Uterus (tissue), 3 donors: ENCODE measurements at regions not wholly inside any gene's neighbourhood (a gene's known extent, or its start where the extent isn't known, plus 50 kb on each side); places are given as distances from the start of the nearest gene placed in this dataset.

Experiments used
- DNase-seq, 2 donors: peaks; one replicate each; pipeline ENCODE4 v3.0.0-alpha.2; 2019 to 2020
- H3K27ac ChIP-seq, 2 donors: fragments of 200-600 bp; sonication (generic); 1 replicate in 1 of 2; 2 replicates in 1 of 2; pipeline ENCODE4 v1.5.1; 2016 to 2018
- H3K27me3 ChIP-seq, 2 donors: fragments of 200-600 bp; sonication (generic); one replicate each; pipeline ENCODE4 v1.5.1; 2018 to 2019; ENCODE audit warnings: control low read depth in 1 of 2
- H3K36me3 ChIP-seq, 2 donors: fragments of 200-600 bp; sonication (generic); one replicate each; pipeline ENCODE4 v1.5.1; 2019; ENCODE audit warnings: control low read depth in 1 of 2
- H3K4me1 ChIP-seq, 2 donors: fragments of 200-600 bp; sonication (generic); one replicate each; pipeline ENCODE4 v1.5.1; 2018 to 2019; ENCODE audit warnings: control low read depth in 1 of 2
- H3K4me3 ChIP-seq, 2 donors: fragments of 200-600 bp; sonication (generic); 1 replicate in 1 of 2; 2 replicates in 1 of 2; pipeline ENCODE4 v1.5.1; 2018 to 2019; ENCODE audit warnings: mild to moderate bottlenecking in 1 of 2
- H3K9me3 ChIP-seq, 2 donors: fragments of 200-600 bp; sonication (generic); one replicate each; pipeline ENCODE4 v1.5.1; 2019; ENCODE audit warnings: control low read depth in 1 of 2
- CTCF ChIP-seq, 4 experiments: fragments of 200-600 bp in 2 of 4; fragments of 450-650 bp in 2 of 4; sonication (generic) in 2 of 4; IDR thresholded peaks; one replicate each; pipeline ENCODE4 v1.5.1; 2016 to 2019; ENCODE audit warnings: antibody characterized with exemption in 4 of 4, mild to moderate bottlenecking in 2 of 4, moderate library complexity in 1 of 4
- POLR2A ChIP-seq, 2 donors: fragments of 450-650 bp; IDR thresholded peaks; one replicate each; pipeline ENCODE4 v1.6.1; 2016; ENCODE audit warnings: antibody characterized with exemption in 2 of 2, mild to moderate bottlenecking in 1 of 2, moderate library complexity in 1 of 2
- intact Hi-C: fragments of 100-400 bp; cut with DNase I; formaldehyde crosslinking; loops from one replicate; pipeline ENCODE4 v1.15.1; 2023; ENCODE audit warnings: low total_unique reads
- donor health status: DM: yes; HTN: yes; CAD: no.

- TF ChIP-seq POLR2A (IDR thresholded peaks at IDR 0.05) (no peak), CTCF (IDR thresholded peaks at IDR 0.05) (no peak)
- Histone ChIP-seq H3K4me3 (no peak overlapping the region), H3K4me1 (no peaks in the 10 kb centered on the region), H3K36me3 (no peaks in the 10 kb centered on the region), H3K27me3 (no peaks in the 10 kb centered on the region), H3K9me3 (no peaks in the 10 kb centered on the region), H3K27ac (no peak overlapping the region)
- DNase-seq, result no peak
- intact Hi-C loops, result no loop called here
These were observed 550.7 kb downstream of the SLC6A15 start for GRCh38 chr12:84361651-84362551.

- Histone ChIP-seq H3K36me3 (no peaks in the 10 kb centered on the region), H3K4me3 (no peak overlapping the region), H3K4me1 (no peaks in the 10 kb centered on the region), H3K27ac (no peak overlapping the region), H3K27me3 (no peaks in the 10 kb centered on the region), H3K9me3 (no peaks in the 10 kb centered on the region)
- TF ChIP-seq POLR2A (IDR thresholded peaks at IDR 0.05) (no peak), CTCF (IDR thresholded peaks at IDR 0.05) (no peak)
- no peak for DNase-seq
- intact Hi-C loops, result no loop called here
These were observed 555.3 kb downstream of the SLC6A15 start for GRCh38 chr12:84357314-84357713.

- intact Hi-C loops, result no loop called here
- H3K27ac ChIP-seq, result no peak overlapping the region
- no peak overlapping the region for H3K4me3 ChIP-seq
- no peak for TF ChIP-seq POLR2A (IDR thresholded peaks at IDR 0.05)
- no peak for TF ChIP-seq CTCF (IDR thresholded peaks at IDR 0.05)
- no peaks in the 10 kb centered on the region for H3K4me1 ChIP-seq
- H3K27me3 ChIP-seq, result no peaks in the 10 kb centered on the region
- DNase-seq, result no peak
- no peaks in the 10 kb centered on the region for H3K9me3 ChIP-seq
- no peaks in the 10 kb centered on the region for H3K36me3 ChIP-seq
These were observed 556.4 kb downstream of the SLC6A15 start for GRCh38 chr12:84356224-84356623.

GRCh38 chr12:84355561-84355960 is 557.0 kb downstream of the SLC6A15 start:
- TF ChIP-seq POLR2A (IDR thresholded peaks at IDR 0.05) (no peak), CTCF (IDR thresholded peaks at IDR 0.05) (no peak)
- no peak for DNase-seq
- Histone ChIP-seq H3K4me3 (no peak overlapping the region), H3K4me1 (no peaks in the 10 kb centered on the region), H3K27ac (no peak overlapping the region), H3K36me3 (no peaks in the 10 kb centered on the region), H3K9me3 (no peaks in the 10 kb centered on the region), H3K27me3 (no peaks in the 10 kb centered on the region)
- intact Hi-C loops, result no loop called here

- DNase-seq, result no peak
- no peaks in the 10 kb centered on the region for H3K36me3 ChIP-seq
- no peak overlapping the region for H3K27ac ChIP-seq
- no peak overlapping the region for H3K4me3 ChIP-seq
- H3K27me3 ChIP-seq, result no peaks in the 10 kb centered on the region
- intact Hi-C loops, result no loop called here
- H3K9me3 ChIP-seq, result no peaks in the 10 kb centered on the region
- TF ChIP-seq POLR2A (IDR thresholded peaks at IDR 0.05) (no peak), CTCF (IDR thresholded peaks at IDR 0.05) (no peak)
- H3K4me1 ChIP-seq, result no peaks in the 10 kb centered on the region
These were observed 564.0 kb downstream of the SLC6A15 start for GRCh38 chr12:84348582-84348981.
